ENCODE measurements at regions not wholly inside any gene's neighbourhood (a gene's known extent, or its start where the extent isn't known, plus 50 kb on each side); places are given as distances from the start of the nearest gene placed in this dataset.

DNA sequence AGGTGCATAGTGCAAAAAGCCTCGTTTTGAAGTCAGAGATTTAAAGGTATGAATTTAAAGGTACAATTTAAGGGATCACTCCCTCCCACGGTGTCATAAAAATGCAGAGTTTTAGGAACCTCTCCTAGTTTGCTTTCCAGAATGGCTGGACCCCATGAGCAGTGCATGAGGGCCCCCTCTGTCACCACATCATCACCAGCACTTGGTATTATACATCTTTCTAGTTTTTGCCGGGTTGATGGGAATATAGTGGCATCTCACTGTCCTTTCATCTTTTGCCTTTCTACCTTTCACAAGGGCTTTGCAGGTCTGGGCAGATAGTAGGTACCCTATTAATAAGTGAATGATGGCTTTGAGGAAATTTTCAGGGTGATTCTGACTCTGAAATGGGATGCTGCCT lies 103.6 kb upstream of the AGBL1 start:
- Histone ChIP-seq H3K9me3 (ENCODE audit: control insufficient read depth, low read depth, low read length) (no peaks in the 10 kb centered on the region), H3K4me3 (ENCODE audit: low read length) (no peak overlapping the region), H3K4me1 (ENCODE audit: control insufficient read depth, insufficient read depth, low read length) (no peaks in the 10 kb centered on the region), H3K36me3 (ENCODE audit: control insufficient read depth, insufficient read depth, low read length) (no peaks in the 10 kb centered on the region), H3K27ac (ENCODE audit: low read length) (no peak overlapping the region), H3K27me3 (ENCODE audit: control insufficient read depth, insufficient read depth, low read length) (no peaks in the 10 kb centered on the region)
- WGBS (ENCODE audit: insufficient coverage, low lambda C conversion rate): no CpG with 5 or more reads among the region's 3 CpGs
- no peak for DNase-seq

GRCh38 chr15:85976986-85977385 lies 102.7 kb upstream of the AGBL1 start:
- Histone ChIP-seq H3K4me1 (ENCODE audit: control insufficient read depth, insufficient read depth, low read length) (no peaks in the 10 kb centered on the region), H3K27me3 (ENCODE audit: control insufficient read depth, insufficient read depth, low read length) (no peaks in the 10 kb centered on the region), H3K9me3 (ENCODE audit: control insufficient read depth, low read depth, low read length) (no peaks in the 10 kb centered on the region), H3K4me3 (ENCODE audit: low read length) (no peak overlapping the region), H3K27ac (ENCODE audit: low read length) (no peak overlapping the region), H3K36me3 (ENCODE audit: control insufficient read depth, insufficient read depth, low read length) (no peaks in the 10 kb centered on the region)
- WGBS (ENCODE audit: insufficient coverage, low lambda C conversion rate): 63% methylated on average over 3 of the region's 3 CpGs
- no peak for DNase-seq

- no peak overlapping the region for H3K27ac ChIP-seq (ENCODE audit: low read length)
- H3K4me1 ChIP-seq (ENCODE audit: control insufficient read depth, insufficient read depth, low read length): no peaks in the 10 kb centered on the region
- 100% methylated on average over 1 of the region's 2 CpGs for WGBS (ENCODE audit: insufficient coverage, low lambda C conversion rate)
- no peak for DNase-seq
- H3K36me3 ChIP-seq (ENCODE audit: control insufficient read depth, insufficient read depth, low read length): no peaks in the 10 kb centered on the region
- H3K4me3 ChIP-seq (ENCODE audit: low read length): no peak overlapping the region
- H3K9me3 ChIP-seq (ENCODE audit: control insufficient read depth, low read depth, low read length): no peaks in the 10 kb centered on the region
- H3K27me3 ChIP-seq (ENCODE audit: control insufficient read depth, insufficient read depth, low read length): no peaks in the 10 kb centered on the region
Measured at GRCh38 chr15:85977586-85977985, 102.1 kb upstream of the AGBL1 start.

DNA sequence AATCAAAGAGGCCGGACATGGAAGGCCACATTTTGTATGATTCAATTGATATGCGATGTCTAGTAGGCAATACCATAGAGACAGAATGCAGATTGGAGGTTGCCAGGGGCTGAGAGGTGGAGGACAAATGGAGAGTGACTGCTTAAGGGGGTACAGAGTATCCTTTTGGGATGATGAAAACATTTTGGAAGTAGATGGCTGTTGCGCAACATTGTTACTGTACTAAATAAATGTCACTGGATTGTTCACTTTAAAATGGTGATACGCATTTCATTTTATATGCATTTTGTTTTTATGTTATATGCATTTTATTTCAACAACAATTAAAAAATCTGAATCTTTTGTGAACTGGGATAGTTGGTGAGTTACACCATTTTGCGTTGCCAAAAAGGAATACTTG lies 99.7 kb upstream of the AGBL1 start:
- Histone ChIP-seq H3K27me3 (ENCODE audit: control insufficient read depth, insufficient read depth, low read length) (no peaks in the 10 kb centered on the region), H3K36me3 (ENCODE audit: control insufficient read depth, insufficient read depth, low read length) (no peaks in the 10 kb centered on the region), H3K4me3 (ENCODE audit: low read length) (no peak overlapping the region), H3K4me1 (ENCODE audit: control insufficient read depth, insufficient read depth, low read length) (no peaks in the 10 kb centered on the region), H3K9me3 (ENCODE audit: control insufficient read depth, low read depth, low read length) (no peaks in the 10 kb centered on the region), H3K27ac (ENCODE audit: low read length) (no peak overlapping the region)
- 100% methylated on average over 2 of the region's 5 CpGs for WGBS (ENCODE audit: insufficient coverage, low lambda C conversion rate)
- no peak for DNase-seq

DNA sequence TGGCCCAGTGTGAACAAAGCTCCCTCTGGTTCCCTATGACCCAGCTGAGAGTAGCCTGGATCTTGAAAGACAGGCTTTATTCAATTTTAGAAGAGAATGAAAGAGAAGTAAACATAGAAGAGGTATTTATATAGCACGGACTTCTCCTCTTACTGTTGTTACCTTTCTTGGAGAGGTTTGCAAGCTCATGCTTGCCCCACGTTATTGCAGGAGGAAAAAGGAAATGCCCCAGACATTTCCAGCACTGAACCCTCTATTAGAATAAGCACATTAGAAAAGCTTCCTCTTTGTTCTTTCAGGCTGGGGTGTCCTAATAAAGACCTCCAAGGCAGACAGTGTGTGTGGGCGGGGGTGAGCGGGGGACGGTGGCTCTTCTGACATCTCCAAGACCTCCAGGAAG lies 98.7 kb upstream of the AGBL1 start:
- no peak overlapping the region for H3K4me3 ChIP-seq (ENCODE audit: low read length)
- no CpG with 5 or more reads among the region's 5 CpGs for WGBS (ENCODE audit: insufficient coverage, low lambda C conversion rate)
- H3K27me3 ChIP-seq (ENCODE audit: control insufficient read depth, insufficient read depth, low read length): no peaks in the 10 kb centered on the region
- no peaks in the 10 kb centered on the region for H3K36me3 ChIP-seq (ENCODE audit: control insufficient read depth, insufficient read depth, low read length)
- DNase-seq: no peak
- H3K4me1 ChIP-seq (ENCODE audit: control insufficient read depth, insufficient read depth, low read length): no peaks in the 10 kb centered on the region
- H3K27ac ChIP-seq (ENCODE audit: low read length): no peak overlapping the region
- H3K9me3 ChIP-seq (ENCODE audit: control insufficient read depth, low read depth, low read length): no peaks in the 10 kb centered on the region

DNA sequence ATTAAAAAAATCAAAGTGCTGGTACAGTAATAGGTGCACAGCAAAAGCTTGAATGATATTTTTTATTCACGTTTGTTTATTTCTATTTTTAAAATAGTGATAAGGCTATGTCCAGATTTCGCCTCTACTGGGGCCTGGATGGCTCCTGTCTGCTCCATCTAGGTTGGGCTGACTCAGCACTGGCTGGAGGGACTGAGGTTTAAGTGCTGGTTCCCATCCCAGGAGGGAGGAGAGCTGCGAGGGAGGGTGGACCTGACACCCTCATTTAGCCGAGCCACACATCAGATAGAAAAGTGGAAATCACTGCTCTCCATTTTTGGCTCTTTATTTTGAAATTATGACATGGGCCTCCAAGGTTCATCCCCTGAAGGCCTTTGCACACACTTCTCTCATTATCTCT lies 95.4 kb upstream of the AGBL1 start:
- no peak for DNase-seq
- Histone ChIP-seq H3K27me3 (ENCODE audit: control insufficient read depth, insufficient read depth, low read length) (no peaks in the 10 kb centered on the region), H3K36me3 (ENCODE audit: control insufficient read depth, insufficient read depth, low read length) (no peaks in the 10 kb centered on the region), H3K9me3 (ENCODE audit: control insufficient read depth, low read depth, low read length) (no peaks in the 10 kb centered on the region), H3K4me3 (ENCODE audit: low read length) (no peak overlapping the region), H3K27ac (ENCODE audit: low read length) (no peak overlapping the region), H3K4me1 (ENCODE audit: control insufficient read depth, insufficient read depth, low read length) (no peaks in the 10 kb centered on the region)
- no CpG with 5 or more reads among the region's 4 CpGs for WGBS (ENCODE audit: insufficient coverage, low lambda C conversion rate)

- Histone ChIP-seq H3K27ac (ENCODE audit: low read length) (no peak overlapping the region), H3K36me3 (ENCODE audit: control insufficient read depth, insufficient read depth, low read length) (no peaks in the 10 kb centered on the region), H3K4me3 (ENCODE audit: low read length) (no peak overlapping the region), H3K9me3 (ENCODE audit: control insufficient read depth, low read depth, low read length) (no peaks in the 10 kb centered on the region), H3K27me3 (ENCODE audit: control insufficient read depth, insufficient read depth, low read length) (no peaks in the 10 kb centered on the region), H3K4me1 (ENCODE audit: control insufficient read depth, insufficient read depth, low read length) (no peaks in the 10 kb centered on the region)
- no peak for DNase-seq
- WGBS (ENCODE audit: insufficient coverage, low lambda C conversion rate): no CpG with 5 or more reads among the region's 4 CpGs
Measured at GRCh38 chr15:85986116-85986515, 93.6 kb upstream of the AGBL1 start.

DNA sequence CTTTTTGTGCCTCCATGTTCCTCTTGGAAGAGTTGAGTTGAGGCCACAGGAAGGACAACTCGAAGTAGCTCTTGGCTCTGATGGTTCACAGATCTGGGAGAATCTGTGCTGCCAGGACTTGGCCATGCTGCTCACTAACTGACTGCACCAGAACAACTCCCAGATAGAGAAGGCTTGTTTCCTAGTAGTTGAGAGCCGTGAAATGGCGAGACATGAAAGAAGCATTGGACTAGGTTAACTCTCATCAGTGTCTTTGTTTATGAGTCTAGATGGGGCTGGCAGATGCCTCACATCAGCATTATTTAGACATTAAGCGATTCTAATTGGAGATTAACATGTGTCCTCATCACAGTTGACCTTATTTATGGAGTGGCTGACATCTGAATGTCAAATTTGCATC lies 92.9 kb upstream of the AGBL1 start:
- no peak overlapping the region for H3K27ac ChIP-seq (ENCODE audit: low read length)
- no peaks in the 10 kb centered on the region for H3K4me1 ChIP-seq (ENCODE audit: control insufficient read depth, insufficient read depth, low read length)
- no peak overlapping the region for H3K4me3 ChIP-seq (ENCODE audit: low read length)
- H3K9me3 ChIP-seq (ENCODE audit: control insufficient read depth, low read depth, low read length): no peaks in the 10 kb centered on the region
- no peak for DNase-seq
- H3K36me3 ChIP-seq (ENCODE audit: control insufficient read depth, insufficient read depth, low read length): no peaks in the 10 kb centered on the region
- no peaks in the 10 kb centered on the region for H3K27me3 ChIP-seq (ENCODE audit: control insufficient read depth, insufficient read depth, low read length)
- WGBS (ENCODE audit: insufficient coverage, low lambda C conversion rate): no CpG with 5 or more reads among the region's 4 CpGs

GRCh38 chr15:85988741-85989140 lies 90.9 kb upstream of the AGBL1 start:
- WGBS (ENCODE audit: insufficient coverage, low lambda C conversion rate): no CpG with 5 or more reads among the region's 5 CpGs
- no peaks in the 10 kb centered on the region for H3K9me3 ChIP-seq (ENCODE audit: control insufficient read depth, low read depth, low read length)
- no peak overlapping the region for H3K27ac ChIP-seq (ENCODE audit: low read length)
- H3K36me3 ChIP-seq (ENCODE audit: control insufficient read depth, insufficient read depth, low read length): no peaks in the 10 kb centered on the region
- no peak for DNase-seq
- H3K27me3 ChIP-seq (ENCODE audit: control insufficient read depth, insufficient read depth, low read length): no peaks in the 10 kb centered on the region
- H3K4me1 ChIP-seq (ENCODE audit: control insufficient read depth, insufficient read depth, low read length): no peaks in the 10 kb centered on the region
- no peak overlapping the region for H3K4me3 ChIP-seq (ENCODE audit: low read length)

DNA sequence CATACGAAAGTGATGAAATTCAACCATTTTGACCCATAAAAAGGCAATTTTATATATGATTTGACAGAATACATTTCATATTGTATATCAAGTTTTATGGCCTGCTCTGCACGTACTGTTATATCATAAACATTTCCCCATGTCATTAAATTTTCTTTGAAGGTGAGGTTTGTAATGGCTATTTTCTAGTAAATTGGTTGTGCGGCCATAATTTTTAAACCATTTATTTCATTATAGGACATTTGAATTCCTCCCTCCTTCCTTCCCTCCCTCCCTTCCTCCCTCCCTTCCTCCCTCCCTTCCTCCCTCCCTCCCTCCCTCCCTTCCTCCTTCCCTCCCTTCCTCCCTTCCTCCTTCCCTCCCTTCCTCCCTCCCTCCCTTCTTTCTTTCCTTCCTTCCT lies 87.4 kb upstream of the AGBL1 start:
- no peaks in the 10 kb centered on the region for H3K27me3 ChIP-seq (ENCODE audit: control insufficient read depth, insufficient read depth, low read length)
- no peaks in the 10 kb centered on the region for H3K4me1 ChIP-seq (ENCODE audit: control insufficient read depth, insufficient read depth, low read length)
- no peak overlapping the region for H3K27ac ChIP-seq (ENCODE audit: low read length)
- no peak overlapping the region for H3K4me3 ChIP-seq (ENCODE audit: low read length)
- no peaks in the 10 kb centered on the region for H3K36me3 ChIP-seq (ENCODE audit: control insufficient read depth, insufficient read depth, low read length)
- no peaks in the 10 kb centered on the region for H3K9me3 ChIP-seq (ENCODE audit: control insufficient read depth, low read depth, low read length)
- DNase-seq: no peak
- no CpG with 5 or more reads among the region's 3 CpGs for WGBS (ENCODE audit: insufficient coverage, low lambda C conversion rate)

GRCh38 chr15:85993116-85993515 lies 86.6 kb upstream of the AGBL1 start:
- Histone ChIP-seq H3K4me3 (ENCODE audit: low read length) (no peak overlapping the region), H3K27ac (ENCODE audit: low read length) (no peak overlapping the region), H3K36me3 (ENCODE audit: control insufficient read depth, insufficient read depth, low read length) (no peaks in the 10 kb centered on the region), H3K27me3 (ENCODE audit: control insufficient read depth, insufficient read depth, low read length) (no peaks in the 10 kb centered on the region), H3K9me3 (ENCODE audit: control insufficient read depth, low read depth, low read length) (no peaks in the 10 kb centered on the region), H3K4me1 (ENCODE audit: control insufficient read depth, insufficient read depth, low read length) (no peaks in the 10 kb centered on the region)
- WGBS (ENCODE audit: insufficient coverage, low lambda C conversion rate): no CpG with 5 or more reads among the region's 2 CpGs
- no peak for DNase-seq

Measured in large intestine (tissue), 3 donors.